MCF 10A (cell line): ENCODE measurements at regions not wholly inside any gene's neighbourhood (a gene's known extent, or its start where the extent isn't known, plus 50 kb on each side); places are given as distances from the start of the nearest gene placed in this dataset.

Experiments used
- BruUV-seq: library from RNA; stranded (reverse); fragments of 400-500 nt; replicated peaks from 2 replicates; lab custom pipeline; 2021; lab: Mats Ljungman, UMichigan
- CTCF ChIA-PET: fragments of 300-600 bp; sonication (Branson Sonifier 250); formaldehyde crosslinking; extraction: SDS; loops from one replicate; lab custom pipeline; 2021; ENCODE audit warnings: antibody characterized with exemption, inconsistent platforms; lab: Yijun Ruan, JAX
- POLR2A ChIA-PET: fragments of 300-600, 350-650 bp; sonication (Branson Sonifier 250); formaldehyde crosslinking; extraction: SDS; loops from one replicate; lab custom pipeline; 2020; ENCODE audit warnings: antibody characterized with exemption, inconsistent platforms; lab: Yijun Ruan, JAX
- DNase-seq: peaks from one replicate; pipeline ENCODE4 v3.0.0-alpha.2; 2018; ENCODE audit not compliant: unreplicated experiment
- H3K27ac Mint-ChIP-seq: one replicate; pipeline ENCODE4 v1.8.0; 2022; ENCODE audit warnings: mild to moderate bottlenecking, low read depth, mixed read lengths; ENCODE audit not compliant: unreplicated experiment
- H3K27me3 Mint-ChIP-seq: one replicate; pipeline ENCODE4 v1.8.0; 2022; ENCODE audit warnings: mixed read lengths; ENCODE audit not compliant: insufficient read depth, unreplicated experiment
- H3K36me3 Mint-ChIP-seq: one replicate; pipeline ENCODE4 v1.8.0; 2022; ENCODE audit warnings: mild to moderate bottlenecking, moderate library complexity, mixed read lengths; ENCODE audit not compliant: insufficient read depth, unreplicated experiment
- H3K4me1 Mint-ChIP-seq: one replicate; pipeline ENCODE4 v1.8.0; 2022; ENCODE audit warnings: mixed read lengths; ENCODE audit not compliant: insufficient read depth, unreplicated experiment
- H3K4me3 Mint-ChIP-seq: one replicate; pipeline ENCODE4 v1.8.0; 2022; ENCODE audit warnings: mild to moderate bottlenecking, moderate library complexity, mixed read lengths; ENCODE audit not compliant: unreplicated experiment
- H3K9me3 Mint-ChIP-seq: one replicate; pipeline ENCODE4 v1.8.0; 2022; ENCODE audit warnings: mixed read lengths; ENCODE audit not compliant: unreplicated experiment
- intact Hi-C: fragments of 100-400 bp; cut with micrococcal nuclease; formaldehyde crosslinking; loops from 2 replicates; pipeline ENCODE4 v1.14.1; 2022
- TF ChIP-seq, protein P1 (sequence below): fragments of 200-600 bp; IDR thresholded peaks from one replicate; pipeline ENCODE4 v1.8.0; 2022; ENCODE audit warnings: antibody characterized with exemption, mild to moderate bottlenecking; ENCODE audit not compliant: unreplicated experiment

DNA sequence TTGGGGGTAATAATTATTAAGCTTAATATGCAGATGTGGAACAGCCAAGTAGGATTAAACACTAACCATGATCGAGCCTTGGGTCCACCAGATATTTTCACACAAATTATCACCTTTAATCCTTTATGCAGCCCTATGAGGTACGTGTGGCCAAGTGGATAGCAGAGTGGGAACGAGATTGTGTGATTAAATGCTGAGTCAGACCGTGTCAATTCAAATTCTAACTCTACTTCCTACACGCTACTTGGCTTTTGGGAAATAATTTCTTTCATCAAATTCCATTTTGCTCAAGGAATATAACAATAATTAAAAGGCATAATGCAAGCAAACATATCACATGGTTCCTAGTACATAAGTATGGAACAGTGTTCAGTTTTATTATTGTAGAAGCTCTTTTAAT lies 329.2 kb downstream of the CBLN4 start:
- TF ChIP-seq, protein P1, sequence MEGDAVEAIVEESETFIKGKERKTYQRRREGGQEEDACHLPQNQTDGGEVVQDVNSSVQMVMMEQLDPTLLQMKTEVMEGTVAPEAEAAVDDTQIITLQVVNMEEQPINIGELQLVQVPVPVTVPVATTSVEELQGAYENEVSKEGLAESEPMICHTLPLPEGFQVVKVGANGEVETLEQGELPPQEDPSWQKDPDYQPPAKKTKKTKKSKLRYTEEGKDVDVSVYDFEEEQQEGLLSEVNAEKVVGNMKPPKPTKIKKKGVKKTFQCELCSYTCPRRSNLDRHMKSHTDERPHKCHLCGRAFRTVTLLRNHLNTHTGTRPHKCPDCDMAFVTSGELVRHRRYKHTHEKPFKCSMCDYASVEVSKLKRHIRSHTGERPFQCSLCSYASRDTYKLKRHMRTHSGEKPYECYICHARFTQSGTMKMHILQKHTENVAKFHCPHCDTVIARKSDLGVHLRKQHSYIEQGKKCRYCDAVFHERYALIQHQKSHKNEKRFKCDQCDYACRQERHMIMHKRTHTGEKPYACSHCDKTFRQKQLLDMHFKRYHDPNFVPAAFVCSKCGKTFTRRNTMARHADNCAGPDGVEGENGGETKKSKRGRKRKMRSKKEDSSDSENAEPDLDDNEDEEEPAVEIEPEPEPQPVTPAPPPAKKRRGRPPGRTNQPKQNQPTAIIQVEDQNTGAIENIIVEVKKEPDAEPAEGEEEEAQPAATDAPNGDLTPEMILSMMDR, result no peak
- Mint-ChIP-seq H3K4me3 (no peak overlapping the region), H3K4me1 (no peaks in the 10 kb centered on the region), H3K36me3 (peaks cover 6% of the 10 kb centered on the region), H3K27ac (no peak overlapping the region), H3K9me3 (peaks cover 15% of the 10 kb centered on the region), H3K27me3 (no peaks in the 10 kb centered on the region)
- ChIA-PET CTCF (interaction anchor here (0.6 kb wide), 1 partner anchor 51 kb away, joined by 3 read pairs; no protein-coding TSS in a partner anchor), POLR2A (no interaction called here)
- DNase-seq, result no peak
- intact Hi-C loops, result no loop called here
- no TSS peak for BruUV-seq

GRCh38 chr20:55668631-55669030 lies 336.7 kb downstream of the CBLN4 start:
- POLR2A ChIA-PET, result no interaction called here
- CTCF ChIA-PET, result interaction anchor here (0.5 to 0.8 kb wide), 2 partner anchors 62 to 757 kb away, joined by 3 read pairs; no protein-coding TSS in a partner anchor
- Mint-ChIP-seq H3K27ac (no peak overlapping the region), H3K4me3 (no peak overlapping the region), H3K9me3 (peaks cover 25% of the 10 kb centered on the region), H3K4me1 (no peaks in the 10 kb centered on the region), H3K27me3 (no peaks in the 10 kb centered on the region), H3K36me3 (no peaks in the 10 kb centered on the region)
- BruUV-seq, result no TSS peak
- TF ChIP-seq, protein P1, result no peak
- intact Hi-C loops, result no loop called here
- no peak for DNase-seq

- intact Hi-C loops, result no loop called here
- H3K4me1 Mint-ChIP-seq, result no peaks in the 10 kb centered on the region
- DNase-seq, result no peak
- H3K27ac Mint-ChIP-seq, result no peak overlapping the region
- TF ChIP-seq, protein P1, result no peak
- no peak overlapping the region for H3K4me3 Mint-ChIP-seq
- no peaks in the 10 kb centered on the region for H3K36me3 Mint-ChIP-seq
- no TSS peak for BruUV-seq
- H3K9me3 Mint-ChIP-seq, result peaks cover 25% of the 10 kb centered on the region
- POLR2A ChIA-PET, result no interaction called here
- no peaks in the 10 kb centered on the region for H3K27me3 Mint-ChIP-seq
- CTCF ChIA-PET, result interaction anchor here (0.5 kb wide), 1 partner anchor 86 kb away, joined by 3 read pairs; no protein-coding TSS in a partner anchor
Observed at GRCh38 chr20:55667955-55668354, 337.4 kb downstream of the CBLN4 start.

- ChIA-PET POLR2A (no interaction called here), CTCF (no interaction called here)
- no peak overlapping the region for H3K4me3 Mint-ChIP-seq
- TF ChIP-seq, protein P1, result no peak
- no TSS peak for BruUV-seq
- no peak overlapping the region for H3K27ac Mint-ChIP-seq
- peaks cover 25% of the 10 kb centered on the region for H3K9me3 Mint-ChIP-seq
- no peaks in the 10 kb centered on the region for H3K4me1 Mint-ChIP-seq
- intact Hi-C loops, result no loop called here
- no peaks in the 10 kb centered on the region for H3K27me3 Mint-ChIP-seq
- no peaks in the 10 kb centered on the region for H3K36me3 Mint-ChIP-seq
- no peak for DNase-seq
Observed at GRCh38 chr20:55667024-55667423, 338.3 kb downstream of the CBLN4 start.
